Left renal pelvis (tissue), 4 donors: ENCODE measurements at regions not wholly inside any gene's neighbourhood (a gene's known extent, or its start where the extent isn't known, plus 50 kb on each side); places are given as distances from the start of the nearest gene placed in this dataset.

Experiments used
- DNase-seq, 4 donors: peaks; one replicate each; pipeline ENCODE4 v3.0.0-alpha.2; 2013; ENCODE audit warnings: low read depth in 4 of 4, low spot score in 3 of 4

GRCh38 chr3:34360713-34361112 is 562.3 kb downstream of the PDCD6IP start:
- no peak for DNase-seq

- no peak for DNase-seq
These were observed 563.5 kb downstream of the PDCD6IP start for GRCh38 chr3:34361921-34362320.

GRCh38 chr3:34362910-34363309 is 564.5 kb downstream of the PDCD6IP start:
- DNase-seq, result no peak

- no peak for DNase-seq
These were observed 565.5 kb downstream of the PDCD6IP start for GRCh38 chr3:34363881-34364280.

GRCh38 chr3:34364335-34364734 is 565.9 kb downstream of the PDCD6IP start:
- no peak for DNase-seq

GRCh38 chr3:34365231-34365630 is 566.8 kb downstream of the PDCD6IP start:
- no peak for DNase-seq

GRCh38 chr3:34365771-34366170 is 567.3 kb downstream of the PDCD6IP start:
- DNase-seq, result no peak

GRCh38 chr3:34367521-34367920 is 569.1 kb downstream of the PDCD6IP start:
- DNase-seq, result no peak

- no peak for DNase-seq
These were observed 576.1 kb downstream of the PDCD6IP start for GRCh38 chr3:34374521-34374920.

GRCh38 chr3:34376691-34377090 is 578.3 kb downstream of the PDCD6IP start:
- no peak for DNase-seq

GRCh38 chr3:34377961-34378360 is 579.5 kb downstream of the PDCD6IP start:
- DNase-seq, result no peak

- no peak for DNase-seq
These were observed 582.8 kb downstream of the PDCD6IP start for GRCh38 chr3:34381243-34381642.

GRCh38 chr3:34382859-34383258 is 584.4 kb downstream of the PDCD6IP start:
- no peak for DNase-seq

- DNase-seq, result no peak
These were observed 587.9 kb downstream of the PDCD6IP start for GRCh38 chr3:34386309-34386708.

GRCh38 chr3:34387826-34388564 is 589.6 kb downstream of the PDCD6IP start:
- no peak for DNase-seq

- DNase-seq, result no peak
These were observed 590.4 kb downstream of the PDCD6IP start for GRCh38 chr3:34388830-34389229.

GRCh38 chr3:34394978-34395748 is 596.7 kb downstream of the PDCD6IP start:
- no peak for DNase-seq

- DNase-seq, result no peak
These were observed 597.9 kb downstream of the PDCD6IP start for GRCh38 chr3:34396288-34396687.

GRCh38 chr3:34396956-34397355 is 598.5 kb downstream of the PDCD6IP start:
- no peak for DNase-seq

GRCh38 chr3:34399401-34399800 is 601.0 kb downstream of the PDCD6IP start:
- DNase-seq, result no peak

GRCh38 chr3:34405159-34405558 is 606.7 kb downstream of the PDCD6IP start:
- DNase-seq, result no peak

- no peak for DNase-seq
These were observed 608.9 kb downstream of the PDCD6IP start for GRCh38 chr3:34407281-34407680.
